AG04450 (cell line): ENCODE measurements at regions not wholly inside any gene's neighbourhood (a gene's known extent, or its start where the extent isn't known, plus 50 kb on each side); places are given as distances from the start of the nearest gene placed in this dataset.

Source experiments
- CTCF ChIA-PET: fragments of 300-600, 350-600 bp; formaldehyde crosslinking; extraction: SDS; loops from one replicate; lab custom pipeline; 2022; ENCODE audit warnings: antibody characterized with exemption, inconsistent platforms; lab: Charles Lee
- POLR2A ChIA-PET: fragments of 350-600 bp; formaldehyde crosslinking; extraction: SDS; loops from one replicate; lab custom pipeline; 2021; ENCODE audit warnings: antibody characterized with exemption, inconsistent platforms; lab: Yijun Ruan, JAX
- DNase-seq: peaks from one replicate; pipeline ENCODE4 v3.0.0-alpha.2; 2011; ENCODE audit warnings: low read depth, low spot score
- H3K27ac ChIP-seq: one replicate; pipeline ENCODE4 v1.5.1; 2012; ENCODE audit warnings: low read depth, low read length, control low read depth
- H3K27me3 ChIP-seq: one replicate; pipeline ENCODE4 v1.6.0; 2012; ENCODE audit warnings: low read length; ENCODE audit not compliant: control insufficient read depth, insufficient read depth
- H3K4me3 ChIP-seq: 2 replicates; pipeline ENCODE4 v1.5.1; 2011; ENCODE audit warnings: mild to moderate bottlenecking, low read depth, low read length, control low read depth
- H3K9me3 ChIP-seq: 2 replicates; pipeline ENCODE4 v1.5.1; 2012; ENCODE audit warnings: low read length; ENCODE audit not compliant: control insufficient read depth, insufficient read depth
- CTCF ChIP-seq: IDR thresholded peaks from 2 replicates; pipeline ENCODE4 v1.5.1; 2011; ENCODE audit warnings: low read depth, low read length, control low read depth, inconsistent platforms

DNA sequence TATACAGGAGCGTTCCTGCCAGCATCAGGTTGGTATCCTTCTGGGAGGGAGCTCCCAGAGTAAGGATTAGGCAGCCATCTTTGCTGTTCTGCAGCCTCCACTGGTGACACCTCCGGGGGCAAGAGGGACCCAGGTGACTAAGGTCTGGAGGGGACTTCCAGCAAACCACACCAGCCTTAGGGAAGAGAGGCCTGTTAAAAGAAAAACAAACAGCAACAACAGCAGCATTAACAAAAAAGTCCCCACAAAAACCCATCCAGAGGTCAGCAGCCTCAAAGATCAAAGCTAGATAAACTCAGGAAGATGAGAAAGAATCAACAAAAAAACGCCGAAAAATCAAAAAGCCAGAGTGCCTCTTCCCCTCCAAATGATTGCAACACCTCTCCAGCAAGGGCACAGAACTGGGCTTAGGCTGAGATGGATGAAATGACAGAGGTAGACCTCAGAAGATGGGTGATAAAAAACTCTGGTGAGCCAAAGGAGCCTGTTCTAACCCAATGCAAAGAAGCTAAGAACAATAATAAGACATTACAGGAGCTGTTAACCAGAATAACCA is 388.2 kb downstream of the SPATA31D1 start:
- Histone ChIP-seq H3K27me3 (no peaks in the 10 kb centered on the region), H3K4me3 (no peak overlapping the region), H3K27ac (no peak overlapping the region), H3K9me3 (no peaks in the 10 kb centered on the region)
- ChIA-PET POLR2A (no interaction called here), CTCF (interaction anchor here (0.6 kb wide), 1 partner anchor 410 kb away, joined by 3 read pairs; no protein-coding TSS in a partner anchor)
- no peak for DNase-seq
- TF ChIP-seq CTCF = no peak

GRCh38 chr9:82382887-82383616 is 394.5 kb downstream of the SPATA31D1 start:
- no peak for TF ChIP-seq CTCF
- no peak overlapping the region for H3K27ac ChIP-seq
- ChIA-PET POLR2A (no interaction called here), CTCF (interaction anchor here (1.5 kb wide), 1 partner anchor 223 kb away, joined by 3 read pairs; no protein-coding TSS in a partner anchor)
- H3K27me3 ChIP-seq = no peaks in the 10 kb centered on the region
- no peak overlapping the region for H3K4me3 ChIP-seq
- DNase-seq = no peak
- no peaks in the 10 kb centered on the region for H3K9me3 ChIP-seq

- TF ChIP-seq CTCF = no peak
- no peak for DNase-seq
- Histone ChIP-seq H3K27me3 (no peaks in the 10 kb centered on the region), H3K4me3 (no peak overlapping the region), H3K9me3 (no peaks in the 10 kb centered on the region), H3K27ac (no peak overlapping the region)
- CTCF ChIA-PET = no interaction called here
- POLR2A ChIA-PET = no interaction called here
Observed at GRCh38 chr9:82385633-82386032, 397.1 kb downstream of the SPATA31D1 start.

GRCh38 chr9:82397534-82397933 is 409.0 kb downstream of the SPATA31D1 start:
- DNase-seq = no peak
- ChIA-PET CTCF (no interaction called here), POLR2A (no interaction called here)
- H3K9me3 ChIP-seq = no peaks in the 10 kb centered on the region
- no peaks in the 10 kb centered on the region for H3K27me3 ChIP-seq
- H3K4me3 ChIP-seq = no peak overlapping the region
- H3K27ac ChIP-seq = no peak overlapping the region
- no peak for TF ChIP-seq CTCF

GRCh38 chr9:82404196-82404870 is 415.8 kb downstream of the SPATA31D1 start:
- no peak for DNase-seq
- H3K27ac ChIP-seq = no peak overlapping the region
- no peak overlapping the region for H3K4me3 ChIP-seq
- ChIA-PET POLR2A (interaction anchor here (0.6 kb wide), 1 partner anchor 605 kb away, joined by 3 read pairs; no protein-coding TSS in a partner anchor), CTCF (no interaction called here)
- no peak for TF ChIP-seq CTCF
- H3K9me3 ChIP-seq = no peaks in the 10 kb centered on the region
- no peaks in the 10 kb centered on the region for H3K27me3 ChIP-seq
